Loucy (cell line): ENCODE measurements at regions not wholly inside any gene's neighbourhood (a gene's known extent, or its start where the extent isn't known, plus 50 kb on each side); places are given as distances from the start of the nearest gene placed in this dataset.

ENCODE experiments used
- H2AFZ ChIP-seq: fragments of 200-600 bp; sonication (generic); 2 replicates; pipeline ENCODE4 v1.6.0; 2016; ENCODE audit warnings: antibody characterized with exemption, mild to moderate bottlenecking, low read length, moderate library complexity
- H3F3A ChIP-seq: fragments of 200-600 bp; 2 replicates; pipeline ENCODE4 v1.6.0; 2016; ENCODE audit warnings: antibody characterized with exemption, low read depth, mild to moderate bottlenecking
- H3K27me3 ChIP-seq: fragments of 200-600 bp; sonication (generic); 2 replicates; pipeline ENCODE4 v1.6.1; 2014; ENCODE audit warnings: low read length, mild to moderate bottlenecking; ENCODE audit not compliant: insufficient read depth, poor library complexity, severe bottlenecking
- H3K36me3 ChIP-seq: fragments of 200-600 bp; sonication (generic); 2 replicates; pipeline ENCODE4 v1.6.1; 2016; ENCODE audit warnings: low read length; ENCODE audit not compliant: insufficient read depth
- H3K4me1 ChIP-seq: fragments of 200-600 bp; sonication (generic); 2 replicates; pipeline ENCODE4 v1.5.1; 2014; ENCODE audit warnings: low read length, mild to moderate bottlenecking; ENCODE audit not compliant: insufficient read depth, poor library complexity, severe bottlenecking
- H3K4me2 ChIP-seq: fragments of 200-600 bp; sonication (generic); 2 replicates; pipeline ENCODE4 v1.6.0; 2014; ENCODE audit warnings: antibody characterized with exemption, low read length, low read depth, mild to moderate bottlenecking; ENCODE audit not compliant: poor library complexity, severe bottlenecking
- H3K4me3 ChIP-seq: fragments of 200-600 bp; sonication (generic); 2 replicates; pipeline ENCODE4 v1.5.1; 2014; ENCODE audit warnings: low read length, mild to moderate bottlenecking, mixed read lengths; ENCODE audit not compliant: poor library complexity, severe bottlenecking
- H3K79me2 ChIP-seq: fragments of 200-600 bp; sonication (generic); 2 replicates; pipeline ENCODE4 v1.6.1; 2014; ENCODE audit warnings: low read length; ENCODE audit not compliant: insufficient read depth
- H3K9ac ChIP-seq: fragments of 200-600 bp; sonication (generic); 2 replicates; pipeline ENCODE4 v1.6.0; 2014; ENCODE audit warnings: mild to moderate bottlenecking, low read depth, low read length, moderate library complexity; ENCODE audit not compliant: poor library complexity, severe bottlenecking
- H3K9me2 ChIP-seq: fragments of 200-600 bp; sonication (generic); replicated peaks from 2 replicates; pipeline ENCODE4 v1.6.1; 2016; ENCODE audit warnings: low read depth, low read length, mixed read lengths
- H3K9me3 ChIP-seq: fragments of 200-600 bp; sonication (generic); 2 replicates; pipeline ENCODE4 v1.6.1; 2014; ENCODE audit warnings: mild to moderate bottlenecking, antibody characterized with exemption, low read length, low read depth; ENCODE audit not compliant: insufficient read depth
- H4K20me1 ChIP-seq: fragments of 200-600 bp; sonication (generic); 2 replicates; pipeline ENCODE4 v1.6.0; 2014; ENCODE audit warnings: antibody characterized with exemption, low read length, mild to moderate bottlenecking; ENCODE audit not compliant: insufficient read depth, poor library complexity, severe bottlenecking
- CTCF ChIP-seq: fragments of 200-600 bp; sonication (generic); conservative IDR thresholded peaks from 2 replicates; pipeline ENCODE4 v1.5.1; 2014; ENCODE audit warnings: mild to moderate bottlenecking, antibody characterized with exemption, low read length
- EZH2phosphoT487 ChIP-seq: fragments of 200-600 bp; IDR thresholded peaks from 2 replicates; pipeline ENCODE4 v1.6.1; 2018; ENCODE audit warnings: antibody characterized with exemption, mild to moderate bottlenecking, moderate library complexity, borderline replicate concordance

DNA sequence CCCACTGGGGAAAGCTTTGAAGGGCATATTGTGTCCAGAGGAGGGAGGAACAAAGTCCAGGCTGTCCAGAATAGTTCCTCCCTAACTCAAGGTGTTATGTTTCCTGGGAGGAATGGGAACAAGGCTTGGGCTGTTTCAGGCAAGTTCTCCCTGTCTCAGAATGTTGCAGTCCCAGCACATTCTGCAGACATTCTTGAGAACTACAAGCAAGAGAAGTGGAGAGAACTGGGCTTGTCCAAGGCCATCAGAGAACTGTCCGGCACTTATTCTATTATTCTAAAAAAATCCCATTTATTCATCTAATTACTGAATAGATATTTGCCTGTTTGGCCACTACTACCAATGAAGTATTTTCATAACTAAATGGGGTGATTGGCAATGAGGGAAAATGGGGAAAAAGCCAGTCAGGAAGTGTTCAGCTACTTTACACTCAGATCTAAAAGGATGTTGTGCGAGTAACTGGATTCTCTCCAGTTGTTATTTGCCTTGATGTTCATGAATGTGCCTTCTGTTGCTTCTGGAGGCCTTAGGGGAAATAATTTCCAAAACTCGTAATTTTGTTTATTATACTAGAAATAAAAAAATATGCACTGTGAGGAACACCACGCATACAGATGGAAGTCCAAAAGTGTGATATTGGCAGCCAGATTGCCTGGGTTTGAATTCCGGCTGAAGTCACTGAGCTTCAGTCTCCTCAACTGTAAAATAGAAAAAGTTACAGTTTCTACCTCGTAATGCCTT lies 300.1 kb upstream of the RND3 start:
- Histone ChIP-seq H2AFZ (no peak overlapping the region), H3K4me3 (no peak overlapping the region), H3F3A (no peaks in the 10 kb centered on the region), H3K4me2 (no peak overlapping the region), H3K36me3 (no peaks in the 10 kb centered on the region), H3K9ac (no peak overlapping the region), H3K9me2 (no peaks in the 10 kb centered on the region), H3K4me1 (no peaks in the 10 kb centered on the region), H3K9me3 (no peaks in the 10 kb centered on the region), H3K79me2 (no peaks in the 10 kb centered on the region), H3K27me3 (no peaks in the 10 kb centered on the region), H4K20me1 (no peaks in the 10 kb centered on the region)
- TF ChIP-seq CTCF (no peak), EZH2phosphoT487 (no peak)

GRCh38 chr2:150784389-150784788 lies 296.9 kb upstream of the RND3 start:
- TF ChIP-seq CTCF (no peak), EZH2phosphoT487 (no peak)
- H3K36me3 ChIP-seq = no peaks in the 10 kb centered on the region
- H4K20me1 ChIP-seq = no peaks in the 10 kb centered on the region
- H3K4me1 ChIP-seq = peaks cover 17% of the 10 kb centered on the region
- no peaks in the 10 kb centered on the region for H3K9me2 ChIP-seq
- no peaks in the 10 kb centered on the region for H3F3A ChIP-seq
- H3K9me3 ChIP-seq = no peaks in the 10 kb centered on the region
- no peak overlapping the region for H3K9ac ChIP-seq
- no peak overlapping the region for H3K4me3 ChIP-seq
- no peaks in the 10 kb centered on the region for H3K27me3 ChIP-seq
- H3K4me2 ChIP-seq = no peak overlapping the region
- no peaks in the 10 kb centered on the region for H3K79me2 ChIP-seq
- H2AFZ ChIP-seq = no peak overlapping the region

GRCh38 chr2:150783896-150784295 lies 296.4 kb upstream of the RND3 start:
- Histone ChIP-seq H3K9ac (no peak overlapping the region), H4K20me1 (no peaks in the 10 kb centered on the region), H3K79me2 (no peaks in the 10 kb centered on the region), H3K36me3 (no peaks in the 10 kb centered on the region), H3K9me2 (no peaks in the 10 kb centered on the region), H2AFZ (no peak overlapping the region), H3K9me3 (no peaks in the 10 kb centered on the region), H3K4me2 (no peak overlapping the region), H3K4me1 (peaks cover 17% of the 10 kb centered on the region), H3K27me3 (no peaks in the 10 kb centered on the region), H3K4me3 (no peak overlapping the region), H3F3A (no peaks in the 10 kb centered on the region)
- no peak for TF ChIP-seq CTCF
- TF ChIP-seq EZH2phosphoT487 = no peak
